Activated naive CD4-positive, alpha-beta T cell treated with Interleukin-2 at 50 U/mL for 16 hours (primary cell): ENCODE measurements at regions not wholly inside any gene's neighbourhood (a gene's known extent, or its start where the extent isn't known, plus 50 kb on each side); places are given as distances from the start of the nearest gene placed in this dataset.

Source experiments
- DNase-seq: peaks from one replicate; pipeline ENCODE4 v3.0.0-alpha.2; 2020

- no peak for DNase-seq
Observed at GRCh38 chr2:128771401-128771800, 452.7 kb upstream of the HS6ST1 start.

- no peak for DNase-seq
Observed at GRCh38 chr2:128772671-128773070, 454.0 kb upstream of the HS6ST1 start.

DNA sequence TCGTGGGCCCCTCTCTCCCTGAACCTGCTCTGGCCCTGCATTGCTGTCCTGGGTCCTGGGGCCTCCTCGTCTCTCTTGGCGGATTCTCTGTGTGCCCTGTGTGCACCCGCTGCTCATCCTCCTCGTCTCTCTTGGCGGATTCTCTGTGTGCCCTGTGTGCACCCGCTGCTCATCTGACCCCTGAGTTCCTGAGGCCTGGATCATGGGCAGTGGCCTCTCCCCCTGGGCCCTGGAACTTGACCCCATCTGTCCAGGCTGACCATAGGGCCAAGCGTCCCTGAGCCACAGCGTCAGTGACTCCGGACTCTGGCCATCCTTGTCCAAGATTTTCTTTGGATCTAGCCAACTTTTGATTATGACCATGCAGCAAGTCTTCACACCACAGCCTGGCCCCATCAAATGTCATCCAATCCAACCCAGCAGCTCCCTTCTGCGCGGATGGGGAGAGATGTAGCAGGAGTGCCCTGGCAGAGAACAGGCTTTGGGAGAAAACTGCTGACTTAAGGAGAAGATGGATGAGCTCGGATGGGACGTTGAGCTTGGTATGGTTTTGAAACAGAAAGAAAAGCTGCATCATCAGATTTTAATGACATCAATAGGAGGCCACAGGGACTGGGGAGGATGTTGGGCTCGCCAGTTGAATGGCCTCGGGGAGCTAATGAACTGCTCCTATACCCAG lies 455.1 kb upstream of the HS6ST1 start:
- DNase-seq, result no peak

DNA sequence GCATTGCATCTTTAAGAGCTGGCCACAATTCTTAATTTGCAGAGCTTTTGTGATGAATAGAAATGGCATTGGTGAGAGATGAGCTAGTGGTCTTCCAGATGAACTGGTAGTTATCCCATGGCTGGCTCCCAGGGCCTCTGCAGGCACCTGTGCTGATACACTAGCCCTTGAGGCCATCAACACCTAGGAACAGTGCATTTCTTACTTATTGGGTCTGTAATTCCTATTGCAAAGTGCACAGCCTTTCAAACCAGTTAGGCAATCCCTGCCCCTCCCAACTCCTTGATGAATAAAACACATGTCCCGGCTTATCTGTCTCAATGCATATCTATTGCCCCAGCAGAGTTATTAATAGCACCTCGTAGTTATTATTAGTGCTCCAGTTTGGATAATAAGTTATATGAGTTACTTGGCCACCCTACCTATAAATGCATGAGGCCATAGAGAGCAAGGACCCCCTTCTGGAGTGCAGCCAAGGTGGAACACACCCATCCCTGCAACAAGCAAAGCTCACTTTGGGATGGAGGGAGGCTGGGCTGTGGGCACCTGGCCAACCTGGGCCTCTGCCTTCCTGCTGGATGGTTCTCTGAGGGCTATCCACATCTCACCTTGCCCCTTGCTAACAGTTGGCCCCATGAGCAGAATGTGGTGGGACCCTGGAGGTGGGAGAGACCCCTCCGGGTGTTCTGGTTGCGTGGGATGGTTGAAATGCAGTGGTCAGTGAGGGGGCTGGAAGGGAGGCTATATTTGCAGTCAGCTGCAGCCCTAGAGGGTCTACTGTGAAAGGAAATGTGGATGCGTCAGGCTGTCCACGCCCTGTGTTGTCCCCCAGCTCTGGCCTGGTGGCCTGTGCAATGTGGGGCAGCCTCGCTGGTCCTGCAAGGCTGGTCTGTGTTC lies 455.9 kb upstream of the HS6ST1 start:
- DNase-seq, result no peak

DNA sequence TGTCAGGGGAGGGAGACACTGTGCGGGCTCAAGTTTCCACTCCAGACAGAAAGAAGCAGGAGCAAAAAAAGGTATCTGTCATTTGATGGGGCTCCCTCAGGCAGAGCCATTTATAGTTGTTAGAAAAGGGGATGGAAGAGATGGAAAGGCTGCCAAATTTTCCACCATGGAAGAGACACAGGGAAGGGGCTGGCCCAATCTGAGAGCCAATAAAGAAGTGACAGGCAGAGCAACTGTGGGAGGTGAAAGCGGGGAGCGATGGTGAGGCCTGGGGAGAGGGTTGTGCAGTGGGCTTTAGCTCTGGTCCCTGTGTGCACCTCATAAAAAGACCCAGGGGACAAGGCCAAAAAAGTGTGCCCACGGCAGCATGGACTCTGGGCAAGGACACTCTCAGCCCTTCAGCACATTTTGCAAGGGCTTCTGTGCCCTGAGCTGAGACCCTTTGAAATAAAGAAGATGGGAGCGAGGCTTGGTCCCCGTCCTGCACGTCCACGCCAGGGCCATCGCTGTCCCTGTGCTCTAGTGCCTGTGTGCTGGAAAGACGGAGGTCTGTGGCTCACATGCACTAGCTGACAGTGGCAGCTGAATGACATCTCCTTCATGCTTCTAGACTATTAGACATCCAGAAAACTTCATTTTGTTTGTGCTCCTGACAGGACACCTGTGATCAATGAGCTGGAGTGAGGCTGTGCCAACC lies 456.7 kb upstream of the HS6ST1 start:
- no peak for DNase-seq

- DNase-seq, result no peak
Observed at GRCh38 chr2:128775914-128776285, 457.2 kb upstream of the HS6ST1 start.

DNA sequence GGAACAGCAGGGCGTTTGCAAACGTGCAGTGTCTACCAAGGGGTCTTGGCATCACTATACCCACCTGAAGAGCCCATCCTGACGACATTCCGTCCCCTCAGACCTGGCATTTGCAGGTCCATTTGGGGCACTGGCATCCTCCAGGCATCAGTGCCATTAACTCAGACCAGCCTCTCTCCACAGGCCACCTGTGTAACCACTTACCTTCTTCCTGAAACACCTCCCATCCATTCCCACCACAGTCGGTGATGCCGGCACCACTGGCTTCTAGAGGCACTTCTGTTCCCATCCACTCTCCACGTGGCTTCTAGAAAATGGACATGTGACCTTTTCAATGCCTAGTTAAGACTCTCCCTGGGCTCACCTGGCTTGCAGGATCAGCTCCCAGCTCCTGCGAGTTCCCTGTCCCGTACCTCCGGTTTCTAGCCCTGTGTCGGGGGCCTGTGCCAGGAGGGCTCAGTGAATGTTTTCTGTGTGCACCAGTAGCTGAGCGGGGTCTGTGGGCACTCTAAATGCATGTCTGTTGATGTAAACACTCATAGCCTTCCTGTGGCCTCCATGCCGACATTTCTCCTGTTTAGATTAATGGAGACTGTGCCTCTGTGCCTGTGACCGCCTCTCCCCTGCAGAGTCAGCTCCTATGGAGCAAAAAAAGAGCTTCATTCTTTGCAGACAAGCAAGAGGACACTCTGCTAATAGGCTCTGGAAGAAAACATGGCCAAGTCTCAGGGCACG lies 458.0 kb upstream of the HS6ST1 start:
- DNase-seq, result no peak

GRCh38 chr2:128777196-128778035 lies 458.7 kb upstream of the HS6ST1 start:
- no peak for DNase-seq

DNA sequence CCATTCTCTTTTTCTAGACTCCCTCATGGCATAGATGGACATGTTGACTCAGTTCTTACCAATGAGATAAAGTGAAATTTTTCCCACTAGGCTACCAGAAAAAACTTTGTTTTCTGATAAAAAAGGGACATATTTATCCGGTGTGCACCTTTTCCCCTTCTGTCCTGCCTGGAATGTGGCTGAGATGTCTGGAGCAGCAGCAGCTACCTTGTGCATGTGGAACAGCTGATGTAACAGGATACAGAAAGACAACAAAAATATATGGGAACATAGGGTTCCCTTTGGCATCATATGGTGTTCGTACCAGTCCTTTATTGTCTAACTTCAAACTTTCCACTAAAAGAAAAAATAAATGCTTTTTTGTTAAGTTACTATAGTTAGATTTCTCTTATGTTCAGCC lies 460.2 kb upstream of the HS6ST1 start:
- DNase-seq, result no peak

DNA sequence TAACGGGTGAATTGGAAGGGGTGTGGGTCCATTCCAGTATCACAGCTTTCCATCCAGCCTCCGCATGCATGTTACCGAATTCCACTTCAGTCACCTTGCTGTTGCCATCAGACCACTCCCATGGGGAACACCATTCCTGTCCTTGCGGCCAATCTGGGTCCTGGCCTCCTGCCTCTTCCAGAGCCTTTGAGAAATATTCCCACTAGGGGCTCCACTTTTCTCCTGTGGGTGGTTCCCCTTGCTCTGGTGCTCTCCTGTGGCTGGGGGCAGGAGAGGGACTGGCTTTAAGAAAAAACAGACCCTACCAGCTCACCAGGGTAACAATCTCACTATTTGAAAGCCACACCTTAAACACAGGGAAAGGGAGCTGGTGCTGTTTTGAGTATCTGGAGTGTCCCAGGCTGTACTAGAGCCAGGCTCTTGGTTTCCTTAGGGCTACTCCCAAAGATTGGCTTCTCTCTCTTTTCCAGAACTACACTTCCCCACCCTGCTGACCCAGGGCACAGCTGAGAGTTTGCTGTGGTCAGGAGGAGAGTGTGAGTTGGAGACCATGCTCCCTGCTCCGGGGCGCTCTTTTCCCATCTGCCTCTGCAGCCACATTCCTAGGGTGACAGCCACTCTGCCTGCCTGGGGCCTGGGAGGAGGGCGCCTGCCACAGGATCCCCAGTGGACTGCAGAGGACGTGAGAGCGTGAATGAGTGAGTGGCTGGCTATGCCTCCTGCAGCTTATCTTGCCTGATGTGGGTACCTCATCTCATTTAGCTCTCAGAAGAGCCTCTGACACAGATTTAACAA lies 460.8 kb upstream of the HS6ST1 start:
- no peak for DNase-seq

- no peak for DNase-seq
Observed at GRCh38 chr2:128780434-128781080, 461.9 kb upstream of the HS6ST1 start.

- DNase-seq, result no peak
Observed at GRCh38 chr2:128781166-128781565, 462.5 kb upstream of the HS6ST1 start.

- no peak for DNase-seq
Observed at GRCh38 chr2:128781585-128782385, 463.1 kb upstream of the HS6ST1 start.

DNA sequence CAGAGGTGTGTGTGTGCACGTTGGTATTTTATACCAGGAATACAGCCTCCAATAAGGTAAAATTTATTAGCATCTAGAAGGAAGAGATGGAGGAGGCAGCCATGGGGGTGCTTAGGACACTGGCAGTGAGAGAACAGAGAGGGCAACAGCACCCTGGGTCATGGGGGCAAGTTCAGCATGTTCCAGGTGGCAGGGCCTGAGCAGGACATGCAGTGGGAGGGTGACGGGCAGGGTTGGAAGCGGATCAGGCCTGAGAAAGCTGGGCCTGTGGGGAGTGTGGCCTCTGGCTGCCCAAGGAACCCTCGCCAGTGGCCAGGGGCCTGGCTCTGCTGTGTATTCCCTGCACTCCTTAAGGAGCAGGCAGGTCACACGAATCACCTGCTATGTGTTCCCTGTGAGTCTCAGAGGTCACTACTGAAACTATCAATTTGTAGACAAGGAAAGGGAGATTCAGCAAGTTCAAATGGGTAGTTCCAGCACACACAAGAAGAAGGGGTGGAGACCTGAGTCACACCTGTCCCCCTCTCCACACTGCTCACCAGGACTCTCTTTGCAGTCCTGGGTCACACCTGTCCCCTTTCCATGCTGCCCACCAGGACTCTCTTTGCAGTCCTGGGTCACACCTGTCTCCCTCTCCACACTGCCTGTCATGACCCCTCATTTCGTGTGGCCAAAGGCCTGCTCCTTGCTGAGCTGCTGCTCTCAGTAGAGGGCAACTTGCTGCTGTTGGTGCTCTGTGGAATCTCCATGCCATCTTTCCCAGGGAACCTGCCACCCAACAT lies 463.9 kb upstream of the HS6ST1 start:
- no peak for DNase-seq

- no peak for DNase-seq
Observed at GRCh38 chr2:128783193-128783671, 464.6 kb upstream of the HS6ST1 start.

- DNase-seq, result no peak
Observed at GRCh38 chr2:128783896-128784295, 465.2 kb upstream of the HS6ST1 start.

DNA sequence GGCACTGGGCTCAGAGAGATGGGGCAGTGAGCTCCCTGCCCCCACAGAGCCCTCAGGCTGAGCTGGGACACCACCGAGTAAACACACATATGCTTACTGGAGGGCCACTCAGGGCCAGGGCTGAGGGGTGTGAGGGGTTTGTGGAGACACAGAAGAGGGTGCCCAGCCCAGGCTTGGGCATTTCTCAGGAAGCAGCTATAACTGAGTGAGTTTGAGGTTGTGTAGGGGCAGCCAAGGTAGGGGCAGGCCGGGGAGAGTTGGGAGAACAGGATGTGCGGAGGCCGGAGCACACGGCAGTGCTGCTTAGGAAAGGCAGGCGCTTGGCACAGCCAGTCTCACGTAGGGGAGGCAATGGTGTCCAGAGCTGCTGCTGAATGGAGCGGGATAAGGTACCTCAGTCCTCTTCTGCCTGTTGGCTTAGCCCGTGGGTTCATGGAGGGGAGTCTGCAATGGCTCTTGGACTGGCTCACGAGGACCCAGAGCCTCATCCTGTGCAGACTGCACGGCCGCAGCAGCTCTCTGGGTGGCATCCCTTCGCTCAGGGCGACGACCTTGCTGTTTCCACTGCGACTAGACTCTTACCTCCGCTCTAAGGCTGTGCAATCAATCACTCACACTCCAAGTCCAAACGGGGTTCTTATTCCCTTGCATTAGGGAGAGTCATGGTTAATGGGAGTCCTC lies 466.1 kb upstream of the HS6ST1 start:
- DNase-seq, result no peak

DNA sequence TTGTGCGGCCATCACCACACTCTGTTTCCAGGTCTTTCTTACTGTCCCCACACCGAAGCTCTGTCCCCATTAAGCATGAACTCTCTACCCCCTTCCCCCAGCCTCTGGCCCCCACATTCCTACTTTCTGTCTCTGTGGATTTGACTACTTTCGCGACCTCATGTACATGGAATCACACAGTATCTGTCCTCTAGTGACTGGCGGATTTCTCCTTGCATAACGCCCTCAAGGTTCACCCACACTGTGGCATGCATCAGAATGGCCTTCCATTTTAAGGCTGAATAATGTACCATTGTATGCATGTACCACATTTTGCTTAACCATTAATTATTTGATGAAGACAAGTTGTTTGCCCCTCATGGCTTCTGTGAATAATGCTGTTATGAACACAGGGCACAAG lies 467.6 kb upstream of the HS6ST1 start:
- no peak for DNase-seq
